NCI-H2107 (cell line): ENCODE measurements at regions not wholly inside any gene's neighbourhood (a gene's known extent, or its start where the extent isn't known, plus 50 kb on each side); places are given as distances from the start of the nearest gene placed in this dataset.

Source experiments
- DNase-seq: peaks from one replicate; lab custom pipeline; 2025; lab: John Stamatoyannopoulos, UW

DNA sequence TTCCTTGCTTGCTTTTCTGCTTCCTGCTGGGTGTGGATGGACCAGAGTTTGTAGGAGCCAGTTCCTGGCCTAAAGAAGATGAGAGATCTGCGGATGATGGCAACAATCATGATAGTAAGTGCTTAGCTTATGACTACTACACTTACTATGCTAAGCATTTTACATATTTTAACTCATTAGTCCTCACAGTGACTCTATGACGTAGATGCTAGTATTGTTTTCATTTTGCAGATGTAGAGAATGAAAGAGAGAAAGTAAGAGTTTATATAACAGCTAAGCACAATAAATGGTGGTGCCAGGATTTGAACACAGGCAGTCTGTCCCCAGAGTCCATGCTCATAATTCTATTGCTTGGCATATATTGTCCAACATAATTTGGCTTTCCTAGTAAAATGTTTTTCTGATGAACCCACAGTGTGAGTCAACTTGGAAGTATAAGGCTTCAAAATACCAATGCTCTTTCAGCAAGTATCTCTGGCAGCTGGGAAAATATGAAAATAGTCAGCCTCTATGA lies 363.2 kb upstream of the DDHD1 start:
- DNase-seq: no peak

DNA sequence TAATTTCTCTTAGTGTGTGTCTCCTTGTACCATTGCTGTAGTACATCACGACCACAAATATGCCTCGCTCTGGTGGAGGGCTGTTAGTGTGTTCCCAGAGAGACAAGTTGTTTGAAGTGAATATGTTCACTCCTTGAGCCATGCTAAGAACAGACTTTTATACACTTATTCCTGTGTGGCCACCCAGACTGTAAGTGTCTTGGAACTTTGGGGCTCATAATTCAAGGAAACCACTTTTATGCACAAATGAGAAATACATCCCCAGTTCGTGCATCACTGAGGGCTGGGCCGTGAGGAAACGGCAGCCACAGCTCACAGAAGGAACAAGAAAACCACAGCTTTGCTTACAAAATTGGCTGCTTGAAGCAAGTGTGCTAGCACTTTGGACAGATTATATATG lies 362.2 kb upstream of the DDHD1 start:
- no peak for DNase-seq

DNA sequence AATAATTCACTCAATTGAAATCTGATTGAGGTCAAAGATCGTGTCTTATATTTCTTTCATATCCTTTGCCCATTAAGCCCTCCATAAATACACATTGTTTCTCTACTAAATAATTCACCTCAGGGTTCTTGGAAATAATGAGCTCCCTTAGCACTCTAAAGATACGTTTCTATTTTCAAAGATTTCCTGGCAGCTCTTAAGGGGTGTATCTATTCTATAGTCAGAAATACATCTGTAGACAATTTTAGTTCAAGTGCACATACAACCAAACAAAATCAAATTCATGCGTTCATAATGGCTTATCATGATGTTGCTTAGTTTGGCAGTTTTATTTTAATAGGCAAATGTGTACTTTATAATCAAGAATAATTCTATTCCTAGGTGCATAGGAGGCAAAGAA lies 361.1 kb upstream of the DDHD1 start:
- no peak for DNase-seq

DNA sequence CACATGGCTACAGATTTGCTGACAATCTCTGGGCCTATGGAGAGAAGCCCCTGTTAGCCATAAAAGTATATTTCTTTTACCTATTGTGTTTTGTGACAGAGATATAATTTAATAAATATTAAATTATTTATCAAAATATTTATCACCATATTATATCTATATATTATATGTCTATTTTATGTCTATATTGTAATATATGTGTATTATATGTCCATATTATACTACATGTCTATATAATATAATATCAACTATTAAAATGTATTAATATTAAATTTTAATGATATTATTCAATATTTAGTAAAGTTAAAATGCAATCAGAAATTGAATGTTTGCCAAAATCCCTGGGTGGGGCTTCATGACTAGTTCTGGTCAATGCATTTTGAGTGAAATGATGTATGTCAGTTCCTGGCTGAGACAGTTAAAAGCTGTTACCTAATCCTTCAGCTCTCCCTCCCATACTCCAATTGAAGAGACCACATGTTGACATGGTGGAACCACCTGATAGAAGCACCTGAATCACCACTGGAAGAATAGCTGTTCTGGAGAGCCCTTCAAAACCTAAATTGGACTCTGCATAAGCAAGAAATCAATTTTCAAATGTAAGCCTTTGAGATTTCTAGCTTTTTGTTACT lies 357.3 kb upstream of the DDHD1 start:
- DNase-seq: no peak

DNA sequence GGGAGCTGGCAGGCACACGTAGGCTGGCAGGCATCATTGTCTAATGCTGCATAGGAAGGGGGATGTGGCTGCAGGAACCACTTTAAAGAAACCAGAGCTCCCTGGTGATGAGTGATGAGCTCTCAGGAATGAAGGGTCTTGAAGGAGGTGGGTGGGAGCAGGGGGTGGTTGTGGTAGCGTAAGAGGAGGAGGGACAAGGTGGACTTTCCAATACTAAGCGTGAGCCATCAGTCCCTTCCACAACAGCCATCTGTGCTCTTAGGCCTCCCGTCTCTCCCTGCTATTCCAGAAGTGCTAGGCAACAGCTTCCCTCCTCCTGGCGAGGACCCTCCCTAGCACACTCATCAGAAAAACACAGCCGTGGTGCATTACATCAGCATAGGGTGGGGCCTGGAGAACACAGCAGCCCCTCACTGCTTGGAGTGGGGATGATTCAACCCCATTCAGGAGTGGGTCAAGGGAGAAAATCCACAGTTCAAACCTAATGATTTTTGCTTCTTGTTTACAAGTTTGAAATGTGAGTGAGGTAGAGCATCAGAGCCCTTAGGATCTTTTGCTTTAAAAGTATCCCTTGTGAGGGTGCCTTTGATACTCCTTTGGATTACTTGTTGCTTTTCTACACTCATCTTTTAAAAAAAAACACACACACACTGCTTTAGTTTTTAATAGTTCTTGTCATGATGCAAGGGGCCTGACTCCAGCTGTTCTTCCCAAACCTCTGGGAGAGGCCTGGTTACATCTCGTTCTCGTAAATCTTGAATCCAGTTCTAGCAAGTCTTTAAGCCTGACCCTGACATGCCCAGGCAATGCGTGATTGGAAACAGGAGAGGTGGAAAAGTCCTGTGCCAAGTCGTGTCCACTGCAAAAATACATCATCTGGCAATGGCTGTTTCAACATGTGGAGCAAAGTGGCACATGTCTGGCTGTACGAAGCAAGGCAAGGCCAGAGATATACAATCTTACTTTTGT lies 356.4 kb upstream of the DDHD1 start:
- no peak for DNase-seq

DNA sequence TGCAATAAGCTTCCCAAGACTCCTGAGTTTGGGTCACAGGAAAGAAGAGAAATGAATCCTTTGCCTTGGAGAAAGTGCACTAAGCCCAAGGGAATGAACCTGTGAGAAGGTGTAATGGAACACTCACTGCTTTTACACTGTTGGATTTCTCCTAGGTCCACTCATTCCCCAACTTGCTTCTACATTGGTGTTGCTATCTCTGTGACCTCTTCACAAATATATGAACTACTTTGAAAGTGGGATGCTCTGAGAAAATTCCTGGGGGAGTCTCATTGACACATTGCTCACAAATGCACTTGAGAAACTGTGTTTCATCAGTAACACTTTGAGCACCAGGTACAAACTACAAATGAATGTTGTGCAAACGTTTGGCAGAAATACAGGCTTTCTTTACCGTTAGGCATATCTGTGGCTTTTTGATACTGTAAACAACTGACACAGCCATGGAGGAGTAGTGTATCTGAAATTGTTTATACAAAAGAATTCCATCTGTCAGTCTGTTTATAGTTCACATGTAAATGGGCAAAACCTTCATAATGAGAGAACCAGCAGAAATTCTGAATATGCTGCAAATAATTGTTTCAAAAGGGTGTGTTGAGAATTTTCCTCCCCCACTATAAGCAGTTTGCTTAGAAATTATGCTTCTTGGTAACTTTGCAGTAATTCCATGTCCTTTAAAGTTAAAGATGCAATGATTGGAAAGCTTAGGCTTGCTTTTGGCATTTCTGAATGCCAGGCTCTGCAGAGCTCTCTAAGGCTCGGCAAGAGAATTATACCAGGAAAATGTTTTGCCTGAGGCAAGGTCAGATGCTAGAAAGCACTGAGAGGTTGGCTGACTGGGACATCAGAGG lies 348.5 kb upstream of the DDHD1 start:
- DNase-seq: no peak

DNA sequence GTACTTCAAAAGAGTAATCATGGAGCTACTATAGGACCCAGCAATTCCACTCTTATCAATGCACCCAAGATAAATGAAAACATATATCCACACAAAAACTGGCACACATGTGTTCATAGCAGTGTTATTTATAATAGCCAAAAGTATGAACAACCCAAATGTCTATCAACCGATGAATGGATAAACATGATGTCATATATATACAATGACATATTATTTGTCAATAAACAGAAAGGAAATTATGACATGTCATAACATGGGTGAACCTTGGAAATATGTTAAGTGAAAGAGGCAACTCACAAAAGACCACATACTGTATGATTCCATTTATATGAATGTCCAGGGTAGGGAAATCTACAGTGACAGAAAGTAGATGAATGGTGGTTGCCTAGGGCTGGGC lies 347.1 kb upstream of the DDHD1 start:
- DNase-seq: no peak

DNA sequence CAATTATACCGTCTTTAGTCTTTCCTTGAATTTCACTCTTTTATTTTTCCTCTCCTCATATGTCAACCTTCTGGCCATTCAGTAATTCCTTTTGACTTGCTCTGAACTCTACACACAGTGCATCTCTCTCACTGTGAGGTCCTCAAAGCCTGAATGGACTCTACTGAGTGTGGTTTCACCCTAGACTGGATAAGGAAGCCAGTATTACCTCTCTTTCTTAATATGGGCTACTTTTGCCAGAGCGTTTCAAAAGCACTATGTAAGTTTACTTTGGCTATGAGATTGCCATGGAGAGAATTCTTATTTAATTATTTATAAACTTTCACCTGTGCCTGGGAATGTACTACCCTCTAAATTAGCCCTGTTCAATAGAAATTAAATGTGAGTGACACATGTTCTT lies 343.5 kb upstream of the DDHD1 start:
- no peak for DNase-seq

DNA sequence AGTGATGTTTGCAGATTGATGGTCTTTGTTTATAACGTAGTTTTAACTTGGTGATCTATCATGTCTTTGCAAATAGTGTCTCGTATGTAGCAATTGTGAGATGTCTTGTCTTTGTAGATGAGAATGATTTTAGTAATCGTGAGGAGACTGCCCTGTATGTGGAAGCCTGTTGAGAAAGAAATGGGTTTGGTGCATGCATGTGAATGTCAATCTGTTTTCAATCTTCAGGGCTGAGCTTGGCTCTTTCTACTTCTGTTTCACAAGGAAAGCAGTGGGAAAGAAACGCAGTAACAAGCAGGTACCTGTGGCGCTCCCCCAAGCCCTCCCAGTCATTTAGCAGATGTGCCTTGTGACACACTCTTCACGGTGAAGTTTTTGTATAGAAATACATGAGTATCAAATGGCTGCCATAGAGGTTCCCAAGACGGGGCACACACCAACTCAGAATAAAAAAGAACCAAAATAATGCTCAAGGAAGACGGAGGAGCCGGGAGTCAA lies 342.8 kb upstream of the DDHD1 start:
- no peak for DNase-seq

DNA sequence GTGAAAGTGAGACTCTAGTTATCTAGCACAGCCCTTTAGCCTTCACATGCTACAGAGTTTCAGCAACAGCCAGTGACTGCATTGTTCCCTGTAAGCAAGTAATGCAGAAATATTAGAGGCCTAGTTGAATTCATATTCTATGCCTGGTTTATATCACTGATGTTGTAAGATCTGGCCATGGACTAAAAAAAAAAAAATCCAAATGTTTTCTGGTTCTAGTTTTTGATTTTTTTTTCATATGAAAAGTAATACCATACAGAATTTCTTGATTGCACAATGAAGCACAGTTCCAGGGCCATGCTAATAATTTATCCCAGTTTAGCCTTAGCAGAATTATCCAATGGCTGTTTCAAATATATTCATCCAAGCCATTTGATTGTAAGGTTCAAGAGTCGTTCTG lies 341.5 kb upstream of the DDHD1 start:
- DNase-seq: no peak

DNA sequence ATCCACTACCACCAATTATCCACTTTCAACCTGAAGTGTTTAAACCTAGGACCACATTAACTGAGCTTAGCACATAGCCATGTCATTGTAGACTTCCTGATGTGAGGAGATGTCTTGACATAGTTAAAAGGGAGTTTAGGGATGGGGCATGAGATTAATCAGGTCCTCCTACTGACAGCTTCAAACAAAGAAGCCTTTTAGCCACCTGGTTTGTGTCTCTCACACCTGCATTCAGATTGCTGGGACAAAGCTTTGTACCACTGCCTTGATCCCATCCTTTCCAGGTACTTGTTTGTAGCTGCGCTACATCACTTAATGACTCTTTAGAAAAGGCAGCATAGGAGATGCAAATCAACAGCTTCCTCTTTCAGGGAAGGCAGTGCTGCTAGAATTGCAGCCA lies 340.7 kb upstream of the DDHD1 start:
- DNase-seq: no peak

DNA sequence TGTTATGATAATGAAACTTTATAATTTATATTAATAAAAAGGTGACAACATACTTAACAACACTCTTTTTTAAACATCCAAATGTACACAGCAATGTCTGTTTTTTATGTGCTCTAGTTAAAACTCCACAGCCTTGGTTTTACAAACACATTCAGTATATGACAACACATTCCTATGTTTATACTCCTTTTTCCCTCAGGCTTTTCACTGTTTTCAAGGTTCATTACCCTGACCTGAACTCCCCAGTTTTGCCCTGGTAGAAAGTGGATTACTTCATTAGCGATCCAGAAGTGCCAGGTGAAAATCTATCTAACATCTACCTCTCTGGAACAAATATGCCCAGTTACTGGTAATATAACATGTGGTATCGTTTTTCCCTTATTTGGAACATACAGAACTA lies 340.2 kb upstream of the DDHD1 start:
- no peak for DNase-seq

DNA sequence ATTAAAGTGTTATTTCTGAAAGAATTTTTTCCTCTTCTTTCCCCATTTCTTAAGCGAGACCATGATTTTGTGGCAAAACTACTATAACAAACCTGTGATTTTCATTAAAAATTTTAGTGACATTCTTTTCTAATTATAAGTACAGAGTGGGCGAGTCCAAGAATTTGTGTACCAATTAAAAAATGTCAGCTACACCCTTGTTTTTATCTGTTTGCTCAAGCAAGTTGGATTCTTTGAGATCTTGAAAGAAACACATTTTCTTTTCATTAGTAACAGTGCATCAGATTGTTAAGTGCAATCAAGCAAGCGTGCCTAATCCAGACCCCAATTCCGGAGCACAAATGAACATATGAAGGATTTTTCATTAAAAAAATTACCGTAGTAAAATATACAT lies 338.8 kb upstream of the DDHD1 start:
- DNase-seq: no peak

DNA sequence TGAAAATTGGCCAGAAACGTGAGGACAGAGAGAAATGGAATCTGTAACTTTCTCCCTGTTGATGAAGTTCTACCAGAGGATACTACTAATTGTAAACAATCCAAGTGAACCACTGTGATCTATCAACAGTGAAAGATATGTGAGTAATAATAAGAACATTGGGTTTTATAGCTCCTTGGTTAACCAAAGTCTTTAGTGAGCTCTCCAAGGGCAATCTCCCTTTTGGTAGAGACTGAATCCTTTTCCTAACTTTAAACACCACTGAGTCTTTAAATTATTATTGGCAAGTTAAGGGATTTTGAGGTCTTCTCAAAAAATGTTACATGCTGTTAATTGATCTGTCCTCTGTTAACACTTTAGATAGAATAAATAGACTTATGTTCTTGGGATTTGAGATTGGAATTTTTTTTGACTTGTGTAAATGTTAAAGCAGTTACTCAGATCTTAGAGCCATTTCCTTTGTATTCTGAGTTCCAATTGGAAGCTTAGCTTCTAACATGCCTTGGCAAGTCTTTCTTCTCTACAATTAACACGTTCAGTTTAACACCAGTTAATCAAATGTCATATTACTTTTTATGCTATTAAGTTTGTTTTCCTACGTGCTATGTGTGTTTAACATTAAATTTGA lies 338.2 kb upstream of the DDHD1 start:
- no peak for DNase-seq

DNA sequence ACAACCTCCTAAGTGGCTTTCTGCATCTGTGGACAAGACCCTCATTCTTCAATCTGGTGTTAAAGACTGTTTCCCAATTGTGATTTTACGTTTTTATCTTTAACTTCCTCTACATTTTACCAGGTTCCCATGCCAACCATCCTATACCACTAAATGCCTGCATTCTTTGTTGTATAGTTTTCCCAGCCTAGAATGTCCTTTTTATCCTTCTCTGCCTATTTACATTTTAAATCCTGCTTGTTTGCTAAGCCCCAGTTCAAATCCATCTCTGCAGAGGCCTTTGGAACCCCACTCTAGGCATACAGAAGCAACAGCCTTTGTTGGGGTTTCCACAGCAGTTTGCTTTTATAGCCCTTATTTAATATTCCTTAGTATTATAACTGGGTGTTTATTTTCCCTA lies 325.1 kb upstream of the DDHD1 start:
- DNase-seq: no peak

DNA sequence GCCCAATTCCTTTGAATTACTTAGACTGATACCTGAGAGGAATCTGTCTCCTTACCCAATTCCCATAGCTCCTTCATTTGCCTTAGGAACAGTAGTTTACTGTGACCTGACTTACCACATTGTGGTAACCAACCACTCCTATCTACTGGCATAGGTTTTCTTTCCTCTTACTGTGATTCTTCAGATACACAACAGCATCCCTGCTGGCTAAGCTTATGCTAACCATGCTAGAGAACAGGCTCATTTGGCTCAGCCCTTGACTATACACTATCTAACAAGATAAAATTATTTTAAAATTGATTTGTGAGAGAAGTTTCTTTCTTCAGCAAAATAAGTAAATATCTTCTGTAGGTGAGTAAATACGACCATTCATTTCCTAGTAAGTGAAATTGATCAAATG lies 320.4 kb upstream of the DDHD1 start:
- DNase-seq: no peak

DNA sequence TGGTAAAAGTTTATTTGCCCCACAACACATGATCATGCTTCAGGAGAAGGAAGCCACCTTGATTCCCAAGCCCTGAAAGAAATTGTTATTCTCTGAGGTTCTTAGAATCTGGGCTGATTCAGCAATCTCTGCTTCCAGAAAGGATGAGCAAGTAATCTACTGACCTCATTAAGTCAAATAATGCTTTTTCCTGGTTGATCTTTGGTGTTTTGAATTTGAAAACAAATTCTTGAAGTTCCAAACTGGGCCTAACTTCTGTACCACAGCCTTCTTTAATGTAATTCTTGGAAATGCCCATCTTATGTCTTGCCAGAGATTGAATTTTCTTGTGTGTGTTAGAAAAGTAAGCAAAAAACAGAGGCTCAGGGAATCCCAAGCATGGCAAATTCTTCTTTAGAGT lies 319.2 kb upstream of the DDHD1 start:
- DNase-seq: no peak

DNA sequence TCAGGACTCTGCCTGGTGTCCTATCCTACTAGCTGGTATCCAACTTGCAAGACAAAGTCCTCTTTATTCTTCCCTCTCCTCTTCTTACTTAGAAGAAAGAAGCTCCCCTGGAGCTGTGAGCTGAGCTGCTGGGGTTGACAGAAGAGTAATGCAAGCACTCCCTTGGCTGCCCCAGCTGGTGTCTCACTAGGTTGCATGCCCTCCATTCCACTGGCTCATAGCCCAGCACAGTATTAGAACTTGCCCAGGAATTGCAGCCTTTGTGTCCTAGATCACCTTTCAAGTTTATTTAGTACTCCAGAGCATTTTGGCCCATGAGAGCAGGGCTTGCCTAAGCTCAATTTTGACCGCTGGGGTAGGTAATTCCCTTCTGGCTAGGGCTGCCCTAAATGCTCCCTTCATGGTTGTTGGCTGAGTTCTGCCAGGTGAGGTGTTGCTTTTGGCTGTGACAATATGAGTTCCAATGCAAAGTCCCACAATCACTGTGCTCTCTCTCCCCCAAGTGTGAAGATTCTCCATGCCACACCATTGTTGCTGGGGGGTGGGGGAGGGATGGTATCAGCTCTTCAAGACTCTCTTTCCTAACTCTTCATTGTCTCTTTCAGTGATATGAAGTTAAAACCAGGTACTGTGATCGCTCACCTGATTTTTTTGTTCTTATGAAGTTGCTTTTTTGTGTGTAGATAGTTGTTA lies 317.4 kb upstream of the DDHD1 start:
- DNase-seq: no peak

DNA sequence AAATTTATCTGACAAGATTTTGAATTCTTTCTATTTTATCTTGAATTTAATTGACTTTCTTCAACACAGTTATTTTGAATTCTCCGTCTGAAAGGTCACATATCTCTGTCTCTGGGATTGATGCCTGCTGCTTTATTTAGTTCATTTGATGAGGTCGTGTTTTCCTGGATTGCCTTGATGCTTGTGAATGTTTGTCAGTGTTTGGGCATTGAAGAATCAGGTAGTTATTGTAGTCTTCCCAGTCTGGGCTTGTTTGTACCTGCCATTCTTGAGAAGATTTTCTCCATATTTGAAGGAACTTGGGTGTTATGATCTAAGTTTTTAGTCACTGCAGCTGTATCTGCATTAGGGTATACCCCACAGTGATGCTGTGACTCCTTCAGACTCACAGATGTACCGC lies 315.8 kb upstream of the DDHD1 start:
- no peak for DNase-seq

DNA sequence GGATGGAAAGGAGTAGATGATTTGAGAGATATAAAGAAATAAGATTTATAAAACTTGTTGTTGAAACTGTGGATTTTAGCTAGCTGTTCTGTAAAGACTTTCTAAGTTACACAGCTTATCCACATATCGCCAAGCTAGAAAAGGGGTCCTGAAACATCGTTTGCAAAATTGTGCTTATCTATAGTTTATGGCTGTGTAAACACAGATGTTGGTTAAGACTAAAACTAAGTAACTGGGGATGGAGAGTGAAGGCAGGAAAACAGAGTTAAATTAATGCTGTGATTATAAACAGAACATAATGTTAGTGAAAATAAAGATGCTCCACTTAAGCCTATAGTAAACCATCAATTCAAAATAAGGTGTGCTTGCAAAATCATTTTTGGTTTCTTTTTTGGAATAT lies 311.3 kb upstream of the DDHD1 start:
- no peak for DNase-seq
